HG02840 (cell line): ENCODE measurements at regions not wholly inside any gene's neighbourhood (a gene's known extent, or its start where the extent isn't known, plus 50 kb on each side); places are given as distances from the start of the nearest gene placed in this dataset.

ENCODE experiments used
- ATAC-seq: cut with Tn5 transposase; IDR thresholded peaks from one replicate; pipeline ENCODE4 v1.9.1; 2021; ENCODE audit warnings: mild to moderate bottlenecking, moderate library complexity, moderate number of reproducible peaks; ENCODE audit not compliant: unreplicated experiment, low FRiP score

GRCh38 chr2:176747928-176748327 lies 464.7 kb upstream of the HNRNPA3 start:
- no peak for ATAC-seq

GRCh38 chr2:176748662-176749061 lies 463.9 kb upstream of the HNRNPA3 start:
- ATAC-seq = no peak

- no peak for ATAC-seq
Observed at GRCh38 chr2:176751314-176752227, 461.0 kb upstream of the HNRNPA3 start.

GRCh38 chr2:176752295-176752694 lies 460.3 kb upstream of the HNRNPA3 start:
- ATAC-seq = no peak

GRCh38 chr2:176753205-176753604 lies 459.4 kb upstream of the HNRNPA3 start:
- no peak for ATAC-seq

GRCh38 chr2:176753752-176754474 lies 458.7 kb upstream of the HNRNPA3 start:
- ATAC-seq = no peak

- no peak for ATAC-seq
Observed at GRCh38 chr2:176755537-176756135, 457.0 kb upstream of the HNRNPA3 start.

GRCh38 chr2:176758426-176758825 lies 454.2 kb upstream of the HNRNPA3 start:
- ATAC-seq = no peak

- no peak for ATAC-seq
Observed at GRCh38 chr2:176760439-176760838, 452.2 kb upstream of the HNRNPA3 start.

- no peak for ATAC-seq
Observed at GRCh38 chr2:176763130-176763529, 449.5 kb upstream of the HNRNPA3 start.

- no peak for ATAC-seq
Observed at GRCh38 chr2:176763851-176764404, 448.7 kb upstream of the HNRNPA3 start.

- ATAC-seq = no peak
Observed at GRCh38 chr2:176764921-176765320, 447.7 kb upstream of the HNRNPA3 start.

- ATAC-seq = no peak
Observed at GRCh38 chr2:176766005-176766404, 446.6 kb upstream of the HNRNPA3 start.

GRCh38 chr2:176768185-176768584 lies 444.4 kb upstream of the HNRNPA3 start:
- ATAC-seq = no peak

- ATAC-seq = no peak
Observed at GRCh38 chr2:176769021-176769420, 443.6 kb upstream of the HNRNPA3 start.

- no peak for ATAC-seq
Observed at GRCh38 chr2:176769499-176770370, 442.9 kb upstream of the HNRNPA3 start.

- no peak for ATAC-seq
Observed at GRCh38 chr2:176772816-176773215, 439.8 kb upstream of the HNRNPA3 start.

GRCh38 chr2:176774766-176775451 lies 437.7 kb upstream of the HNRNPA3 start:
- ATAC-seq = no peak

GRCh38 chr2:176777262-176777661 lies 435.3 kb upstream of the HNRNPA3 start:
- no peak for ATAC-seq
